Uterus (tissue), 2 donors: ENCODE measurements at regions not wholly inside any gene's neighbourhood (a gene's known extent, or its start where the extent isn't known, plus 50 kb on each side); places are given as distances from the start of the nearest gene placed in this dataset.

ENCODE experiments used
- CTCF ChIP-seq, 4 experiments: fragments of 200-600 bp in 2 of 4; fragments of 450-650 bp in 2 of 4; sonication (generic) in 2 of 4; IDR thresholded peaks; one replicate each; pipeline ENCODE4 v1.5.1; 2016 to 2019; ENCODE audit warnings: antibody characterized with exemption in 4 of 4, mild to moderate bottlenecking in 2 of 4, moderate library complexity in 1 of 4
- POLR2A ChIP-seq, 2 donors: fragments of 450-650 bp; IDR thresholded peaks; one replicate each; pipeline ENCODE4 v1.6.1; 2016; ENCODE audit warnings: antibody characterized with exemption in 2 of 2, mild to moderate bottlenecking in 1 of 2, moderate library complexity in 1 of 2

GRCh38 chr4:126213996-126214395 is 899.2 kb downstream of the FAT4 start:
- no peak for TF ChIP-seq CTCF (IDR thresholded peaks at IDR 0.05)
- no peak for TF ChIP-seq POLR2A (IDR thresholded peaks at IDR 0.05)
